Right atrium auricular region (tissue), 2 donors: ENCODE measurements at regions not wholly inside any gene's neighbourhood (a gene's known extent, or its start where the extent isn't known, plus 50 kb on each side); places are given as distances from the start of the nearest gene placed in this dataset.

Source experiments
- DNase-seq: peaks from one replicate; pipeline ENCODE4 v3.0.0-alpha.2; 2019; ENCODE audit warnings: low spot score
- H3K27ac ChIP-seq, 2 donors: fragments of 200-600 bp; sonication (generic); 1 replicate in 1 of 2; 2 replicates in 1 of 2; pipeline ENCODE4 v1.5.1; 2016 to 2019
- H3K27me3 ChIP-seq, 2 donors: fragments of 200-600 bp; sonication (generic); one replicate each; pipeline versions ENCODE4 v1.5.1 to v1.6.0; 2017 to 2019
- H3K36me3 ChIP-seq: fragments of 200-600 bp; sonication (generic); one replicate; pipeline ENCODE4 v1.5.1; 2016
- H3K4me1 ChIP-seq, 2 donors: fragments of 200-600 bp; sonication (generic); one replicate each; pipeline versions ENCODE4 v1.5.1 to v1.6.0; 2017 to 2019
- H3K4me3 ChIP-seq, 2 donors: fragments of 200-600 bp; sonication (generic); 1 replicate in 1 of 2; 2 replicates in 1 of 2; pipeline ENCODE4 v1.5.1; 2017 to 2019; ENCODE audit warnings: mild to moderate bottlenecking in 1 of 2, moderate library complexity in 1 of 2
- H3K9me3 ChIP-seq, 2 donors: fragments of 200-600 bp; sonication (generic); one replicate each; pipeline ENCODE4 v1.5.1; 2019
- TF ChIP-seq, protein P1 (sequence below), 2 donors: fragments of 200-600 bp; sonication (generic); IDR thresholded peaks; one replicate each; pipeline ENCODE4 v1.5.1; 2019; ENCODE audit warnings: antibody characterized with exemption in 2 of 2

DNA sequence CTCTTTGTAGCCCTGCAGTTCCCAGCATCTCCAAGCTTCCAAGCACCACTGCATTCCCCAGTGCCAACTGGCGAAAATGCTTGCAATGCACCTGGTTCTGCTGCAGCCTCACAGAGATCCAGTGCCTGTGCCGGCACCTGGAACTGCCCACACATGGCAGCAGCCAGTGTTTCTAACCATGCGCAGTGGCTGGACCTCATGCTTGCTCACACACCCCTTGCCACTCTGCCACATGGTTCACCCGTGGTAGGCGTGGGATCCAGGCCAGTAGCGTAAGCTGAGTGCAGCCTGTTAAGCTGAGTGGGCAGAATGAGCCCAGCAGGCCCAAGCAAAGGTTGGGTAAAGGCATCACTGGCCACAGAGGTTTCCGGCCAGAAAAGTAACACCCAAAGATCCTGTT lies 214.1 kb upstream of the VLDLR start:
- DNase-seq = no peak
- Histone ChIP-seq H3K36me3 (no peaks in the 10 kb centered on the region), H3K27ac (no peak overlapping the region), H3K9me3 (peaks cover 0 to 7% of the 10 kb centered on the region in 2 donors), H3K4me1 (no peaks in the 10 kb centered on the region), H3K27me3 (no peaks in the 10 kb centered on the region), H3K4me3 (no peak overlapping the region)
- TF ChIP-seq, protein P1, sequence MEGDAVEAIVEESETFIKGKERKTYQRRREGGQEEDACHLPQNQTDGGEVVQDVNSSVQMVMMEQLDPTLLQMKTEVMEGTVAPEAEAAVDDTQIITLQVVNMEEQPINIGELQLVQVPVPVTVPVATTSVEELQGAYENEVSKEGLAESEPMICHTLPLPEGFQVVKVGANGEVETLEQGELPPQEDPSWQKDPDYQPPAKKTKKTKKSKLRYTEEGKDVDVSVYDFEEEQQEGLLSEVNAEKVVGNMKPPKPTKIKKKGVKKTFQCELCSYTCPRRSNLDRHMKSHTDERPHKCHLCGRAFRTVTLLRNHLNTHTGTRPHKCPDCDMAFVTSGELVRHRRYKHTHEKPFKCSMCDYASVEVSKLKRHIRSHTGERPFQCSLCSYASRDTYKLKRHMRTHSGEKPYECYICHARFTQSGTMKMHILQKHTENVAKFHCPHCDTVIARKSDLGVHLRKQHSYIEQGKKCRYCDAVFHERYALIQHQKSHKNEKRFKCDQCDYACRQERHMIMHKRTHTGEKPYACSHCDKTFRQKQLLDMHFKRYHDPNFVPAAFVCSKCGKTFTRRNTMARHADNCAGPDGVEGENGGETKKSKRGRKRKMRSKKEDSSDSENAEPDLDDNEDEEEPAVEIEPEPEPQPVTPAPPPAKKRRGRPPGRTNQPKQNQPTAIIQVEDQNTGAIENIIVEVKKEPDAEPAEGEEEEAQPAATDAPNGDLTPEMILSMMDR (IDR thresholded peaks at IDR 0.05) = no peak

DNA sequence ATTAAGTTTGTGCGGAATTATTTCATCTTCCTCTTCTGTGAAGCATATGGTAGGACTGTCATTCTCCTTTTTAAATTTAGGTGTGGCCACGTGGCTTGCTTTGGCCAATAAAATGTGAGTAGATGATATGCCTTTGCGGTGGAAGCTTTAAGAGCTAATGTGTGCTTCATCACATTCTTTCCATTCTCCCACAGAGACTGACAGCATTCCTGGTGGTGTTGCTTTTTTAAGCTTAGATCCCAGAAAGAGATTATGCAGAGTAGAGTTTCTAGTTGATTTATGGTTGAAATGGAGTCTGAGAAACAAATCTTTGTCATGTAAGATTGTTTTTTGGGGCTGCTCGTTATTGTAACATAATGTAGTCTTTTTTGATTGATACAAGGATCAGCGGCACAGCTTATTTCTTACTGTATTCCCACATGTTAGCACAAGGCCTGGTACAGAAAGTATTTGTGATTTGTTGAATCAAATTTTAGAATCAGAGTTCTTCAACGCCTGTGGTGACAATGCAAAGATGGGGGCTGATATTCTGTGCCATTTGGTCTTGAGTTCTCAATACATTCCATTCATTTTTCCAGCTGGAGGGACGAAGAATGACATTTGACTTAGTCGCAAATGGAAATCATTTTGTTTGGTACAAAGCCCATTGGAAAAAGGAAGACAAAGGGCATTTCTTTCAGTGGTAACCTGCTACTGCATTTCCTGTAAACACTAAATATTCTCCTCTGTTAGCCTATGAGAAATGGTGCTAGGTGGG lies 209.9 kb upstream of the VLDLR start:
- Histone ChIP-seq H3K36me3 (no peaks in the 10 kb centered on the region), H3K9me3 (no peaks in the 10 kb centered on the region), H3K4me1 (no peaks in the 10 kb centered on the region), H3K4me3 (no peak overlapping the region), H3K27ac (no peak overlapping the region), H3K27me3 (no peaks in the 10 kb centered on the region)
- TF ChIP-seq, protein P1 (IDR thresholded peaks at IDR 0.05) = no peak
- no peak for DNase-seq

DNA sequence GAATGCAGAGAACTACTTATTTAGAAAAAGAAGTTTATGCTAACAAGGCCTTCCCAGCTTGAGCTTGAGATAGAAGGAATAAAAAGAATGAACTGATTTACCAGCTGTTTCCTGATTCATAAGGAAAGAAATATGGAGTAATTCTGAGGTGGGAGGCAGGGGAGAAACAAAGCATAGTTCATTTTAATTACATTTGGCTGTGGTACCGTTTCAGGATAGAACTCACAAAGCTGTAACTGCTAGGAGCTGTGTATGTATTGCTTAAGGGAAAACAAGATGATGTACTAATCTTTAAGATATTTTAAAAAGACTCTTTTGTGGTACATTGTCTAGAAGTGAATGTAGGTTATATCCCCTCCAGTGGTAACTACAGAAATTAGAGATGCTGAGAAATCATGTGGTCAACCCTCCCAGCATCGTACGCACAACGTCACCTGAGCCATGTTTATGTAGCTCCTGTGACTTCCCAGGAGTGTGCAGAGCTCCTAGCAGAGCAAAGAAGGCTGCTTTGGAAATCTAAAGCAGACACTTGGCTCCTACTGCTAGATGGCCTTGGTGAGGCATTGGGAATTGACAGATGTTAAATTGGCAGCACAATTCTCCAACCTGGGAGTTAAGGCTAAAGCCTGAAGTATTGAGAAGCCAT lies 208.3 kb upstream of the VLDLR start:
- no peaks in the 10 kb centered on the region for H3K4me1 ChIP-seq
- H3K27me3 ChIP-seq = no peaks in the 10 kb centered on the region
- H3K27ac ChIP-seq = no peak overlapping the region
- no peak for DNase-seq
- no peak overlapping the region for H3K4me3 ChIP-seq
- TF ChIP-seq, protein P1 (IDR thresholded peaks at IDR 0.05) = no peak
- H3K9me3 ChIP-seq = no peaks in the 10 kb centered on the region
- H3K36me3 ChIP-seq = no peaks in the 10 kb centered on the region

DNA sequence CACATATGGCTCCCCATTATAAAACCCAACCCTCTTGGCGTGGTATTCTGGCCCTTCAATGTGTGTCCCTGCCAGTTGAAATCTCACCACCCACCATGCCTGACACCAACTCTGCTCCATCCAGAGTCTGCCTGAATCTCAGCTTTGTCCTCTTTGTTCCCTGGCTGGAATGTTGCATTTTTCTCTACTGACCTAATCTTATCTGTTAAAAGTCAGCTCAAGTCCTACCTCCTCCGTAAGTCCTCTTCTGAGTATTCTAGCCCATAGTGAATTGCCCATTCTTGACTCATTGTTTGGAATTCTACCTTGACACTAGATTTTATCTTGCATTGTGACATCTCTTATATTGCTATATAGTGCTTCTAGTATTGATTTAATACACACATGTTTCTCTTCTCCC lies 207.1 kb upstream of the VLDLR start:
- TF ChIP-seq, protein P1 (IDR thresholded peaks at IDR 0.05) = no peak
- H3K27me3 ChIP-seq = no peaks in the 10 kb centered on the region
- DNase-seq = no peak

DNA sequence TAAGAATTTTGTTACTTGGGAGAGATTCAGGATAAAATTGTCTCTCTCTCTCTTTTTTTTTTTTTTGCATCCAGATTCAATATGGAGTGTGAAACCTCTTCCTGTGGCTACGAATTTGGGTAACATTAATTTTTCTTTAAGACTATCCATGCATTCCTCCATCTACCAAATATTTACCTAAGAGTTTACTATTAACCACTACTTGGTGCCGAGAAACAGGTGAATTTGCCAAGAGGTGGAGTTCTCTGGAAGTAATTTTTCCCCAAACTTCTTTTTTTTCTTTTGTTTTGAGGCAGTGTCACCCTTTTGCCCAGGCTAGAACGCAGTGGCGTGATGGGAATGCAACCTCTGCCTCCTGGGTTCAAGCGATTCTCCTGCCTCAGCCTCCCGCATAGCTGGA lies 206.3 kb upstream of the VLDLR start:
- Histone ChIP-seq H3K4me3 (no peak overlapping the region), H3K4me1 (peaks cover 0 to 6% of the 10 kb centered on the region in 2 donors), H3K27me3 (no peaks in the 10 kb centered on the region), H3K36me3 (no peaks in the 10 kb centered on the region), H3K9me3 (no peaks in the 10 kb centered on the region), H3K27ac (no peak overlapping the region)
- TF ChIP-seq, protein P1 (IDR thresholded peaks at IDR 0.05) = no peak
- no peak for DNase-seq

More for the DNA sequence above, 207.1 kb upstream of the VLDLR start:
- H3K9me3 ChIP-seq = no peaks in the 10 kb centered on the region
- no peak overlapping the region for H3K4me3 ChIP-seq
- H3K27ac ChIP-seq = no peak overlapping the region
- H3K36me3 ChIP-seq = no peaks in the 10 kb centered on the region
- H3K4me1 ChIP-seq = peaks cover 0 to 6% of the 10 kb centered on the region in 2 donors
